NCI-H460 (cell line): ENCODE measurements at regions not wholly inside any gene's neighbourhood (a gene's known extent, or its start where the extent isn't known, plus 50 kb on each side); places are given as distances from the start of the nearest gene placed in this dataset.
"Not testable (repeated sequence)": the region's sequence is repeated elsewhere in the genome, so short reads cannot be mapped to it uniquely, and the experiment has no call there.

ENCODE experiments used
- DNase-seq: peaks from one replicate; pipeline ENCODE4 v3.0.0-alpha.2; 2016; ENCODE audit warnings: low read depth; ENCODE audit errors: extremely low read depth

- DNase-seq = no peak
Measured at GRCh38 chr10:8639486-8640185, 585.1 kb downstream of the GATA3 start.

- DNase-seq = no peak
Measured at GRCh38 chr10:8640301-8640700, 585.8 kb downstream of the GATA3 start.

GRCh38 chr10:8640878-8641277, 586.4 kb downstream of the GATA3 start:
- DNase-seq = no peak

GRCh38 chr10:8656261-8656660, 601.8 kb downstream of the GATA3 start:
- no peak for DNase-seq

GRCh38 chr10:8659982-8660381, 605.5 kb downstream of the GATA3 start:
- no peak for DNase-seq

- DNase-seq = no peak
Measured at GRCh38 chr10:8661886-8662285, 607.4 kb downstream of the GATA3 start.

GRCh38 chr10:8663131-8663530, 608.6 kb downstream of the GATA3 start:
- DNase-seq = no peak

GRCh38 chr10:8665322-8665721, 610.8 kb downstream of the GATA3 start:
- no peak for DNase-seq

GRCh38 chr10:8670461-8670860, 616.0 kb downstream of the GATA3 start:
- no peak for DNase-seq

- no peak for DNase-seq
Measured at GRCh38 chr10:8674230-8674629, 619.7 kb downstream of the GATA3 start.

- DNase-seq = no peak
Measured at GRCh38 chr10:8677642-8678041, 623.2 kb downstream of the GATA3 start.

GRCh38 chr10:8684916-8685315, 630.4 kb downstream of the GATA3 start:
- not testable (repeated sequence) for DNase-seq

- DNase-seq = no peak
Measured at GRCh38 chr10:8688881-8689280, 634.4 kb downstream of the GATA3 start.

- no peak for DNase-seq
Measured at GRCh38 chr10:8691498-8692017, 637.1 kb downstream of the GATA3 start.

GRCh38 chr10:8693635-8694034, 639.1 kb downstream of the GATA3 start:
- DNase-seq = not testable (repeated sequence)

- no peak for DNase-seq
Measured at GRCh38 chr10:8696746-8697145, 642.3 kb downstream of the GATA3 start.

GRCh38 chr10:8700689-8701088, 646.2 kb downstream of the GATA3 start:
- no peak for DNase-seq

- DNase-seq = no peak
Measured at GRCh38 chr10:8702181-8702580, 647.7 kb downstream of the GATA3 start.

- no peak for DNase-seq
Measured at GRCh38 chr10:8705415-8705814, 650.9 kb downstream of the GATA3 start.

- no peak for DNase-seq
Measured at GRCh38 chr10:8712656-8713055, 658.2 kb downstream of the GATA3 start.

- DNase-seq = no peak
Measured at GRCh38 chr10:8719971-8720370, 665.5 kb downstream of the GATA3 start.

- no peak for DNase-seq
Measured at GRCh38 chr10:8721650-8722049, 667.2 kb downstream of the GATA3 start.

GRCh38 chr10:8722835-8723234, 668.3 kb downstream of the GATA3 start:
- no peak for DNase-seq
